A549 (cell line): ENCODE measurements at regions not wholly inside any gene's neighbourhood (a gene's known extent, or its start where the extent isn't known, plus 50 kb on each side); places are given as distances from the start of the nearest gene placed in this dataset.

Experiments
- ATAC-seq, 2 experiments: fragments of 200-7000 bp in 1 of 2; fragments of >200 bp in 1 of 2; cut with Nextera tagmentation in 1 of 2; cut with Tn5 transposase in 1 of 2; 3 replicates each; pipeline versions ENCODE4 v1.8.0 to v1.9.1; 2018 to 2020; ENCODE audit warnings: mild to moderate bottlenecking in 1 of 2, moderate library complexity in 1 of 2
- CTCF ChIA-PET: fragments of 300-600 bp; sonication (Branson Sonifier 250); formaldehyde crosslinking; extraction: SDS; loops from one replicate; lab custom pipeline; 2021; ENCODE audit warnings: antibody characterized with exemption, inconsistent platforms; lab: Yijun Ruan, JAX
- POLR2A ChIA-PET: fragments of 350-600 bp; formaldehyde crosslinking; extraction: SDS; loops from one replicate; lab custom pipeline; 2021; ENCODE audit warnings: antibody characterized with exemption, inconsistent platforms; lab: Yijun Ruan, JAX
- DNase-seq, 2 experiments: peaks; one replicate each; pipeline versions ENCODE4 v3.0.0 to v3.0.0-alpha.2; 2011 to 2016; ENCODE audit warnings: low read depth in 1 of 2, low spot score in 1 of 2
- FAIRE-seq: peaks from 2 replicates; lab custom pipeline; 2011; peaks lifted over from hg19 to GRCh38; lab: Jason Lieb, UNC
- H3K27ac ChIP-seq, 2 experiments: fragments of >200 bp; sonication (Bioruptor Twin); formaldehyde crosslinking; 3 replicates each; pipeline ENCODE4 v1.5.1; 2016 to 2017
- H3K4me1 ChIP-seq: fragments of >200 bp; sonication (Bioruptor Twin); formaldehyde crosslinking; 3 replicates; pipeline ENCODE4 v1.6.1; 2016
- H3K4me2 ChIP-seq: fragments of >200 bp; sonication (Bioruptor Twin); formaldehyde crosslinking; 3 replicates; pipeline ENCODE4 v1.6.1; 2016
- H3K4me3 ChIP-seq: fragments of >200 bp; sonication (Bioruptor Twin); formaldehyde crosslinking; 3 replicates; pipeline ENCODE4 v1.5.1; 2016
- H3K9me3 ChIP-seq: fragments of >200 bp; sonication (Bioruptor Twin); formaldehyde crosslinking; 3 replicates; pipeline ENCODE4 v1.6.1; 2016
- BHLHE40 ChIP-seq: IDR thresholded peaks from 2 replicates; pipeline ENCODE4 v1.6.1; 2012; ENCODE audit warnings: low read depth, low read length, inconsistent platforms
- CHD4 ChIP-seq: fragments of 200-600 bp; sonication (generic); IDR thresholded peaks from 2 replicates; pipeline ENCODE4 v1.6.1; 2016; ENCODE audit warnings: antibody characterized with exemption, mild to moderate bottlenecking, borderline replicate concordance
- EHF ChIP-seq: fragments of 250-450 bp; sonication (Bioruptor Pico); IDR thresholded peaks from 2 replicates; pipeline ENCODE4 v1.5.0; 2020; ENCODE audit warnings: mild to moderate bottlenecking
- EHMT2 ChIP-seq: fragments of 200-600 bp; sonication (generic); IDR thresholded peaks from 2 replicates; pipeline ENCODE4 v1.6.1; 2016; ENCODE audit warnings: antibody characterized with exemption, low read depth, mild to moderate bottlenecking, moderate library complexity
- EP300 ChIP-seq, 2 experiments: fragments of >200 bp; sonication (Bioruptor Twin); formaldehyde crosslinking; IDR thresholded peaks; 2 replicates in 1 of 2; 3 replicates in 1 of 2; pipeline ENCODE4 v1.6.1; 2016 to 2017
- ESRRA ChIP-seq: fragments of 150-350 bp; IDR thresholded peaks from 2 replicates; pipeline ENCODE4 v1.6.1; 2014; ENCODE audit warnings: mild to moderate bottlenecking, low read length, borderline replicate concordance
- FOSL2 ChIP-seq, 2 experiments: fragments of 450-650 bp in 1 of 2; fragments of >200 bp in 1 of 2; sonication (Bioruptor Twin) in 1 of 2; formaldehyde crosslinking; IDR thresholded peaks; 2 replicates each; pipeline versions ENCODE4 v1.5.0 to v1.6.1; 2016 to 2020; ENCODE audit warnings: mild to moderate bottlenecking in 1 of 2, moderate library complexity in 1 of 2
- FOXS1 ChIP-seq: fragments of 250-450 bp; sonication (Bioruptor Pico); IDR thresholded peaks from 2 replicates; pipeline ENCODE4 v1.5.0; 2020; ENCODE audit warnings: mild to moderate bottlenecking, moderate library complexity
- GATA3 ChIP-seq: IDR thresholded peaks from 2 replicates; pipeline ENCODE4 v1.6.1; 2012; ENCODE audit warnings: borderline replicate concordance
- HDAC2 ChIP-seq: fragments of 200-600 bp; sonication (generic); IDR thresholded peaks from 2 replicates; pipeline ENCODE4 v1.6.1; 2016
- HEYL ChIP-seq: fragments of 250-450 bp; sonication (Bioruptor Pico); IDR thresholded peaks from 2 replicates; pipeline ENCODE4 v1.8.0; 2021; ENCODE audit warnings: mild to moderate bottlenecking, moderate library complexity
- HOXB13 ChIP-seq: fragments of 250-450 bp; sonication (Bioruptor Pico); IDR thresholded peaks from 2 replicates; pipeline ENCODE4 v1.5.0; 2020; ENCODE audit warnings: low read depth, mild to moderate bottlenecking, moderate library complexity
- KDM5A ChIP-seq: fragments of 200-600 bp; sonication (generic); IDR thresholded peaks from 2 replicates; pipeline ENCODE4 v1.6.1; 2016; ENCODE audit warnings: antibody characterized with exemption, mild to moderate bottlenecking
- MAFK ChIP-seq: fragments of 450-650 bp; IDR thresholded peaks from 2 replicates; pipeline ENCODE4 v1.6.1; 2014; ENCODE audit not compliant: partially characterized antibody
- MYC ChIP-seq: IDR thresholded peaks from 2 replicates; pipeline ENCODE4 v1.6.1; 2012; ENCODE audit warnings: mild to moderate bottlenecking, inconsistent platforms, low read length, improper control_type of control experiment, borderline replicate concordance
- NPAS2 ChIP-seq: fragments of 250-450 bp; sonication (Bioruptor Pico); IDR thresholded peaks from 2 replicates; pipeline ENCODE4 v1.8.0; 2022; ENCODE audit warnings: mild to moderate bottlenecking, moderate library complexity, borderline replicate concordance
- NR3C1 ChIP-seq: fragments of >200 bp; sonication (Bioruptor Twin); formaldehyde crosslinking; IDR thresholded peaks from 3 replicates; pipeline ENCODE4 v1.6.1; 2017
- POLR2AphosphoS2 ChIP-seq: conservative IDR thresholded peaks from 2 replicates; pipeline ENCODE4 v1.6.1; 2012; ENCODE audit warnings: low read length, improper control_type of control experiment, inconsistent platforms
- RCOR1 ChIP-seq: fragments of 150-350 bp; IDR thresholded peaks from 2 replicates; pipeline ENCODE4 v1.6.1; 2014; ENCODE audit warnings: antibody characterized with exemption, low read length, low read depth
- RFX5 ChIP-seq: fragments of 450-650 bp; IDR thresholded peaks from 2 replicates; pipeline ENCODE4 v1.7.1; 2014; ENCODE audit warnings: antibody characterized with exemption, mild to moderate bottlenecking, moderate library complexity
- RNF2 ChIP-seq: fragments of 200-600 bp; sonication (generic); IDR thresholded peaks from 2 replicates; pipeline ENCODE4 v1.6.1; 2016; ENCODE audit warnings: low read depth, mild to moderate bottlenecking, antibody characterized with exemption, moderate library complexity, borderline replicate concordance
- ZNF302 ChIP-seq: fragments of 250-450 bp; sonication (Bioruptor Pico); IDR thresholded peaks from 2 replicates; pipeline ENCODE4 v1.9.0; 2021; ENCODE audit warnings: inconsistent platforms, mild to moderate bottlenecking, moderate library complexity
- WGBS: methylation state at CpG from one replicate; pipeline ENCODE4 v1.1.6; 2017; ENCODE audit errors: missing lambda C conversion rate; 5-methylcytosine and 5-hydroxymethylcytosine counted together
- TF ChIP-seq, protein P1 (sequence below): fragments of 250-450 bp; sonication (Bioruptor Pico); IDR thresholded peaks from 2 replicates; pipeline ENCODE4 v1.5.0; 2021; ENCODE audit warnings: mild to moderate bottlenecking, moderate library complexity, borderline replicate concordance
- TF ChIP-seq, protein P2 (sequence below): IDR thresholded peaks from 2 replicates; pipeline ENCODE4 v1.6.1; 2012
- TF ChIP-seq, protein P3 (sequence below): fragments of >200 bp; sonication (Bioruptor Twin); formaldehyde crosslinking; IDR thresholded peaks from 2 replicates; pipeline ENCODE4 v1.6.1; 2016
- TF ChIP-seq, protein P4 (sequence below): fragments of 450-650 bp; IDR thresholded peaks from 2 replicates; pipeline ENCODE4 v1.6.1; 2014; ENCODE audit warnings: antibody characterized with exemption
- TF ChIP-seq, protein P5 (sequence below): IDR thresholded peaks from 2 replicates; pipeline ENCODE4 v1.6.1; 2012

DNA sequence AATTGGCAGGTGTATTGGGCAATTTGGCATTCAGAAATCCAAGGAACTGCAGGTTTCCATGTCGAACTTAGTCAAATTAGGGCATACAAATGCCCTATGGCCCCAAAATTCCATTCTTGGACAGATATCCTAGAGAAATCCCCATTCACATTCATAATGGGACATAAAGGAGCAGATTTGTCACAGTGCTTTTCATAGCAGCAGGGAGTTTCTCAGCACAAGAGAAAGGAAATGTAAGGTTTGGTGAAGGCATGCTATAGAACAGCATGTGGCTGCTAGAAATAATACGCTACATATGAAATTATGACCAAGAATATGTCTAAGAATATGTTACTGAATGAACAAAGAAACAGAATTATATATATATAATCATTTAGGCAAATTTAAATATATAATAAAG lies 437.5 kb upstream of the BOD1L1 start:
- no peak for DNase-seq
- no peak for ATAC-seq
- ChIA-PET POLR2A (no interaction called here), CTCF (interaction anchor here (0.8 kb wide), 1 partner anchor 158 kb away, joined by 3 read pairs; no protein-coding TSS in a partner anchor)
- no peak overlapping the region for H3K27ac ChIP-seq
- H3K4me3 ChIP-seq = no peak overlapping the region
- no peak for FAIRE-seq
- TF ChIP-seq, protein P1, sequence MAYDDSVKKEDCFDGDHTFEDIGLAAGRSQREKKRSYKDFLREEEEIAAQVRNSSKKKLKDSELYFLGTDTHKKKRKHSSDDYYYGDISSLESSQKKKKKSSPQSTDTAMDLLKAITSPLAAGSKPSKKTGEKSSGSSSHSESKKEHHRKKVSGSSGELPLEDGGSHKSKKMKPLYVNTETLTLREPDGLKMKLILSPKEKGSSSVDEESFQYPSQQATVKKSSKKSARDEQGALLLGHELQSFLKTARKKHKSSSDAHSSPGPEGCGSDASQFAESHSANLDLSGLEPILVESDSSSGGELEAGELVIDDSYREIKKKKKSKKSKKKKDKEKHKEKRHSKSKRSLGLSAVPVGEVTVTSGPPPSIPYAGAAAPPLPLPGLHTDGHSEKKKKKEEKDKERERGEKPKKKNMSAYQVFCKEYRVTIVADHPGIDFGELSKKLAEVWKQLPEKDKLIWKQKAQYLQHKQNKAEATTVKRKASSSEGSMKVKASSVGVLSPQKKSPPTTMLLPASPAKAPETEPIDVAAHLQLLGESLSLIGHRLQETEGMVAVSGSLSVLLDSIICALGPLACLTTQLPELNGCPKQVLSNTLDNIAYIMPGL (CRISPR knock-in tag) = no peak
- no peak for TF ChIP-seq RFX5
- TF ChIP-seq, protein P2, sequence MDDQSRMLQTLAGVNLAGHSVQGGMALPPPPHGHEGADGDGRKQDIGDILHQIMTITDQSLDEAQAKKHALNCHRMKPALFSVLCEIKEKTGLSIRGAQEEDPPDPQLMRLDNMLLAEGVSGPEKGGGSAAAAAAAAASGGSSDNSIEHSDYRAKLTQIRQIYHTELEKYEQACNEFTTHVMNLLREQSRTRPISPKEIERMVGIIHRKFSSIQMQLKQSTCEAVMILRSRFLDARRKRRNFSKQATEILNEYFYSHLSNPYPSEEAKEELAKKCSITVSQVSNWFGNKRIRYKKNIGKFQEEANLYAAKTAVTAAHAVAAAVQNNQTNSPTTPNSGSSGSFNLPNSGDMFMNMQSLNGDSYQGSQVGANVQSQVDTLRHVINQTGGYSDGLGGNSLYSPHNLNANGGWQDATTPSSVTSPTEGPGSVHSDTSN = no peak
- no peak for TF ChIP-seq BHLHE40
- TF ChIP-seq POLR2AphosphoS2 = no peak
- no peak for TF ChIP-seq EP300 (IDR thresholded peaks at IDR 0.05)
- TF ChIP-seq HOXB13 (CRISPR knock-in tag) = no peak
- 95% methylated on average over 2 of the region's 2 CpGs for WGBS
- no peak overlapping the region for H3K4me2 ChIP-seq
- H3K9me3 ChIP-seq = peaks cover 10% of the 10 kb centered on the region; the same call in 2 of the 3 replicates
- H3K4me1 ChIP-seq = no peaks in the 10 kb centered on the region

DNA sequence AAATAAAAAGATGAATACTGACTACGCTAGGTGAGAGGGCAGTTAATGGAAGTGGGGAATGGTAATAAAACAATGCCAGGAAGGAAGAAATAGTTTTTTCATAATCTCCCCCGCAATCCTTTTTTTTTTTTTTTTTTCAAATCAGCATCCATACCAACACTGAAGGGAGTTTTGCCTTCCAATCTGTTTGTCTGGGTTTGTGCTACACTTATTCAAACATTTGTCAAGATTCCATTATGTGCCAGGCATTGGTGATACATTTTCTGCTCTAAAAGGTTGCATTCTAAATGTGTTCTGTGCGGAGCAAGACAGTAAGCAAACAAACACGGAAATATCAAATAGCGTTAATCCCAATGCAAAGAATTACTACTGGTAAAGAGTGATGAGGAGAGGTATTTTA lies 437.9 kb upstream of the BOD1L1 start:
- CTCF ChIA-PET = no interaction called here
- no peak for TF ChIP-seq HEYL (CRISPR knock-in tag)
- no peak for TF ChIP-seq CHD4
- TF ChIP-seq HDAC2 = no peak
- no peak for TF ChIP-seq ESRRA
- TF ChIP-seq, protein P3, sequence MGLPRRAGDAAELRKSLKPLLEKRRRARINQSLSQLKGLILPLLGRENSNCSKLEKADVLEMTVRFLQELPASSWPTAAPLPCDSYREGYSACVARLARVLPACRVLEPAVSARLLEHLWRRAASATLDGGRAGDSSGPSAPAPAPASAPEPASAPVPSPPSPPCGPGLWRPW = no peak
- no peak for TF ChIP-seq FOSL2 (IDR thresholded peaks at IDR 0.05)
- TF ChIP-seq FOSL2 (CRISPR knock-in tag; IDR thresholded peaks at IDR 0.05) = no peak
- TF ChIP-seq, protein P2 = no peak
- no peak for TF ChIP-seq MAFK
- TF ChIP-seq, protein P4, sequence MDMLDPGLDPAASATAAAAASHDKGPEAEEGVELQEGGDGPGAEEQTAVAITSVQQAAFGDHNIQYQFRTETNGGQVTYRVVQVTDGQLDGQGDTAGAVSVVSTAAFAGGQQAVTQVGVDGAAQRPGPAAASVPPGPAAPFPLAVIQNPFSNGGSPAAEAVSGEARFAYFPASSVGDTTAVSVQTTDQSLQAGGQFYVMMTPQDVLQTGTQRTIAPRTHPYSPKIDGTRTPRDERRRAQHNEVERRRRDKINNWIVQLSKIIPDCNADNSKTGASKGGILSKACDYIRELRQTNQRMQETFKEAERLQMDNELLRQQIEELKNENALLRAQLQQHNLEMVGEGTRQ = no peak
- no peak for TF ChIP-seq EHMT2
- TF ChIP-seq FOXS1 (CRISPR knock-in tag) = no peak
- TF ChIP-seq, protein P5, sequence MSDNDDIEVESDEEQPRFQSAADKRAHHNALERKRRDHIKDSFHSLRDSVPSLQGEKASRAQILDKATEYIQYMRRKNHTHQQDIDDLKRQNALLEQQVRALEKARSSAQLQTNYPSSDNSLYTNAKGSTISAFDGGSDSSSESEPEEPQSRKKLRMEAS = no peak
- TF ChIP-seq NPAS2 = no peak
- no peak for TF ChIP-seq BHLHE40
- no peak for DNase-seq
- Histone ChIP-seq H3K4me1 (no peaks in the 10 kb centered on the region), H3K4me2 (no peak overlapping the region), H3K9me3 (peaks cover 10% of the 10 kb centered on the region; the same call in 2 of the 3 replicates), H3K4me3 (no peak overlapping the region), H3K27ac (no peak overlapping the region)
- POLR2A ChIA-PET = no interaction called here
- no peak for ATAC-seq
- 91% methylated on average over 5 of the region's 5 CpGs for WGBS
- FAIRE-seq = no peak

DNA sequence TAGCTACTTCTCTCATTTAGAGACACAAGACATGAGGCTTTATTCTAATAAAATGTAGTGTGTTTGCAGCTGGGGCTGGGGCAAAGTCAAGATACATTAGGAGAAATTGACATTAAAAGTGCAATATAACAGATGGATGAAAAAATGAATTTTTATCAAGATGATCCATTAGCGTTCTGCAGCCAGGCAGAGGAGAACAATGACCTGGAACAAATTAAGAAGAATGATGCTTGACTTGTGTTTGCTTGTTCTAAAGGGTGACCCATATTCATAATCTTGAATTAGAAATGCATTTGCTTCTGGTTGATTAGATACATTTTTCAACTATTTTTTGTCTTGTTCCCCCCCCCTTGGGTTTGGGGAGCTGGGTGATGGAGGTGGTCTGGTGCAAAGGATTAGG lies 439.5 kb upstream of the BOD1L1 start:
- Histone ChIP-seq H3K9me3 (peaks cover 8% of the 10 kb centered on the region; the same call in 2 of the 3 replicates), H3K4me1 (no peaks in the 10 kb centered on the region), H3K4me3 (no peak overlapping the region), H3K27ac (no peak overlapping the region), H3K4me2 (no peak overlapping the region)
- ATAC-seq (no peak), DNase-seq (no peak), FAIRE-seq (no peak)
- ChIA-PET POLR2A (no interaction called here), CTCF (no interaction called here)
- 100% methylated on average over 1 of the region's 1 CpG for WGBS
- TF ChIP-seq MAFK = no peak
- TF ChIP-seq HEYL (CRISPR knock-in tag) = no peak
- TF ChIP-seq EP300 (IDR thresholded peaks at IDR 0.05) = no peak
- no peak for TF ChIP-seq RCOR1
- TF ChIP-seq, protein P2 = no peak
- TF ChIP-seq, protein P3 = no peak
- TF ChIP-seq NR3C1 = no peak
- no peak for TF ChIP-seq GATA3
- no peak for TF ChIP-seq RNF2
- TF ChIP-seq EHF (CRISPR knock-in tag) = no peak
- TF ChIP-seq RFX5 = no peak
- TF ChIP-seq EHMT2 = no peak
- TF ChIP-seq ZNF302 = no peak
- TF ChIP-seq KDM5A = no peak
- no peak for TF ChIP-seq MYC
